Prostate gland (tissue), 2 donors: ENCODE measurements at regions not wholly inside any gene's neighbourhood (a gene's known extent, or its start where the extent isn't known, plus 50 kb on each side); places are given as distances from the start of the nearest gene placed in this dataset.

Experiments used
- CTCF ChIP-seq, 4 experiments: fragments of 200-600 bp in 2 of 4; fragments of 450-650 bp in 2 of 4; sonication (generic) in 2 of 4; IDR thresholded peaks; 1 replicate in 3 of 4; 2 replicates in 1 of 4; pipeline ENCODE4 v1.5.1; 2016 to 2019; ENCODE audit warnings: antibody characterized with exemption in 4 of 4, mild to moderate bottlenecking in 2 of 4, moderate library complexity in 2 of 4
- POLR2AphosphoS5 ChIP-seq: sonication (generic); formaldehyde crosslinking; IDR thresholded peaks from one replicate; pipeline ENCODE4 v1.6.1; 2017; ENCODE audit warnings: antibody characterized with exemption

- TF ChIP-seq CTCF (IDR thresholded peaks at IDR 0.05) (no peak), POLR2AphosphoS5 (no peak)
Observed at GRCh38 chr2:138930571-138930970, 150.4 kb upstream of the NXPH2 start.
